ENCODE measurements at regions not wholly inside any gene's neighbourhood (a gene's known extent, or its start where the extent isn't known, plus 50 kb on each side); places are given as distances from the start of the nearest gene placed in this dataset.

DNA sequence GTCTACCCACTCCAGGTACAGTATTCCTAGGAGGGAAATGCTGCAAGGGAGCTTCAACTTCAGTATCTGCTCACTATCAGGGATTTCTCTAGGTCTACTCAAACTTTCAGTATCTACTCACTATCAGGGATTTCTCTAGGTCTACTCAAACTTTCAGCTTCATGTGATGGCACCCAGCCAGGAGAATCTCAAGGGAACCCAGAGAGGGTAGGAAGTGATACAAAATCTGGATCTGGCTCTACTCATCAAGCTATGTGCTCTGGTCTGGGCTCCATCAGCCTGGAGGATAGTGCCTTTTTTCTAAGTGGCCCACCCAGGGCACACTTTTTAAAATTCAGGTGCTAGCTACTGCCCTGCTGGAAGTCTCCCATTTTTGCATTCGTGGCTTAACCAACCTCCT, 52.3 kb upstream of the FNDC3A start:
- whole genome bisulfite sequencing, 4 donors = 83 to 89% (median 87%) methylated on average over 1 of the region's 1 CpG
- Histone ChIP-seq H3K4me1 (replicated peaks in 1 of 2) (peaks cover 0 to 1% of the 10 kb centered on the region in 2 donors), H3K27me3 (no peaks in the 10 kb centered on the region), H3K27ac (no peak overlapping the region), H3K4me3 (no peak overlapping the region), H3K9me3 (replicated peaks in 1 of 3) (no peaks in the 10 kb centered on the region), H3K36me3 (replicated peaks in 1 of 2) (no peaks in the 10 kb centered on the region)
- intact Hi-C loops (cut with DNase I) = no loop called here
- no peak for DNase-seq
- no peak for TF ChIP-seq POLR2A (IDR thresholded peaks at IDR 0.05)
- TF ChIP-seq, protein P1, sequence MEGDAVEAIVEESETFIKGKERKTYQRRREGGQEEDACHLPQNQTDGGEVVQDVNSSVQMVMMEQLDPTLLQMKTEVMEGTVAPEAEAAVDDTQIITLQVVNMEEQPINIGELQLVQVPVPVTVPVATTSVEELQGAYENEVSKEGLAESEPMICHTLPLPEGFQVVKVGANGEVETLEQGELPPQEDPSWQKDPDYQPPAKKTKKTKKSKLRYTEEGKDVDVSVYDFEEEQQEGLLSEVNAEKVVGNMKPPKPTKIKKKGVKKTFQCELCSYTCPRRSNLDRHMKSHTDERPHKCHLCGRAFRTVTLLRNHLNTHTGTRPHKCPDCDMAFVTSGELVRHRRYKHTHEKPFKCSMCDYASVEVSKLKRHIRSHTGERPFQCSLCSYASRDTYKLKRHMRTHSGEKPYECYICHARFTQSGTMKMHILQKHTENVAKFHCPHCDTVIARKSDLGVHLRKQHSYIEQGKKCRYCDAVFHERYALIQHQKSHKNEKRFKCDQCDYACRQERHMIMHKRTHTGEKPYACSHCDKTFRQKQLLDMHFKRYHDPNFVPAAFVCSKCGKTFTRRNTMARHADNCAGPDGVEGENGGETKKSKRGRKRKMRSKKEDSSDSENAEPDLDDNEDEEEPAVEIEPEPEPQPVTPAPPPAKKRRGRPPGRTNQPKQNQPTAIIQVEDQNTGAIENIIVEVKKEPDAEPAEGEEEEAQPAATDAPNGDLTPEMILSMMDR (IDR thresholded peaks at IDR 0.05) = no peak

DNA sequence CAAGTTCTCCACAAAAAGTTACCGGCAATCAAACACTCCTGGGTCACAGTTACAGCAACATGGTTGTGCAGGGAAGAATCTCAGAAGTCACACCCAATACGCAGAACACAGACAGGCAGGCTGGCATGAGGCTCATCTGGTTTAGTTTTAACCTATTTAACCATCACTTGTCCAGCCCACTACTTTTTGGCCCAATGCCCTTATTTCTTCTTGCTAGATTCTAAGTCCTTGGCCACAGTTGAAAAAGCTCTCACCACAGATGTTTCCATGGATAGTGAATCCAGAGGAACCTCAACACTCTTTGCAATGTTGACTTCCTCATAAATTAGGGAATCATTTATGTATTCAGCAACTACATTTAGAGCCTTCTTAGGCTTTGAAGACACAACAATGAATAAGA, 50.7 kb upstream of the FNDC3A start:
- Histone ChIP-seq H3K4me1 (replicated peaks in 1 of 2) (no peaks in the 10 kb centered on the region), H3K4me3 (no peak overlapping the region), H3K27me3 (no peaks in the 10 kb centered on the region), H3K27ac (no peak overlapping the region), H3K9me3 (replicated peaks in 1 of 3) (no peaks in the 10 kb centered on the region), H3K36me3 (replicated peaks in 1 of 2) (no peaks in the 10 kb centered on the region)
- no peak for TF ChIP-seq POLR2A (IDR thresholded peaks at IDR 0.05)
- TF ChIP-seq, protein P1 (IDR thresholded peaks at IDR 0.05) = no peak
- 93 to 100% (median 96%) methylated on average over 2 of the region's 2 CpGs for WGBS, 4 donors
- no peak for DNase-seq
- intact Hi-C loops (cut with DNase I) = no loop called here
